H1 (cell line): ENCODE measurements at regions not wholly inside any gene's neighbourhood (a gene's known extent, or its start where the extent isn't known, plus 50 kb on each side); places are given as distances from the start of the nearest gene placed in this dataset.

Source experiments
- CTCF ChIA-PET: fragments of 300-600 bp; sonication (Branson Sonifier 250); formaldehyde crosslinking; loops from one replicate; lab custom pipeline; 2021; ENCODE audit not compliant: partially characterized antibody; lab: Charles Lee
- POLR2A ChIA-PET: fragments of 300-600 bp; sonication (Branson Sonifier 250); formaldehyde crosslinking; loops from one replicate; lab custom pipeline; 2021; ENCODE audit warnings: inconsistent platforms; ENCODE audit not compliant: partially characterized antibody; lab: Charles Lee
- DNase-seq, 2 experiments: peaks; one replicate each; pipeline versions ENCODE4 v3.0.0 to v3.0.0-alpha.2; 2010 to 2022; ENCODE audit warnings: low spot score in 2 of 2, low read depth in 1 of 2, mixed read lengths in 1 of 2
- FAIRE-seq: peaks from 2 replicates; lab custom pipeline; 2011; peaks lifted over from hg19 to GRCh38; lab: Jason Lieb, UNC
- H2AFZ ChIP-seq: 2 replicates; pipeline ENCODE4 v1.8.1; 2012; ENCODE audit warnings: low read length, inconsistent platforms
- H2AK5ac ChIP-seq: 2 replicates; pipeline ENCODE4 v1.6.1; 2013; ENCODE audit warnings: low read depth, low read length
- H2BK120ac ChIP-seq: replicated peaks from 2 replicates; pipeline ENCODE3; 2013; ENCODE audit warnings: low read depth, low read length, inconsistent platforms
- H2BK12ac ChIP-seq: 2 replicates; pipeline ENCODE4 v1.6.1; 2013; ENCODE audit warnings: low read depth, low read length
- H2BK15ac ChIP-seq: 2 replicates; pipeline ENCODE4 v1.6.1; 2013; ENCODE audit warnings: low read length
- H2BK20ac ChIP-seq: 2 replicates; pipeline ENCODE4 v1.6.1; 2013; ENCODE audit warnings: low read length
- H2BK5ac ChIP-seq: 2 replicates; pipeline ENCODE4 v1.6.1; 2013; ENCODE audit warnings: low read depth, low read length
- H3K14ac ChIP-seq: 2 replicates; pipeline ENCODE4 v1.6.1; 2013; ENCODE audit warnings: inconsistent platforms; ENCODE audit not compliant: insufficient read length
- H3K18ac ChIP-seq: 2 replicates; pipeline ENCODE4 v1.6.1; 2013; ENCODE audit warnings: low read length; ENCODE audit errors: extremely low read depth
- H3K23ac ChIP-seq: 2 replicates; pipeline ENCODE4 v1.6.1; 2013; ENCODE audit warnings: inconsistent platforms; ENCODE audit not compliant: insufficient read length
- H3K23me2 ChIP-seq: 2 replicates; pipeline ENCODE4 v1.6.1; 2013; ENCODE audit warnings: low read depth, low read length
- H3K27ac ChIP-seq: 2 replicates; pipeline ENCODE4 v1.6.1; 2011; ENCODE audit warnings: low read depth, low read length, inconsistent platforms
- H3K27me3 ChIP-seq, 4 experiments: replicated peaks in 1 of 4; 1 replicate in 1 of 4; 2 replicates in 3 of 4; pipeline versions ENCODE4 v1.6.1 to v1.8.1; 2011 to 2013; ENCODE audit warnings: low read length in 3 of 4, mild to moderate bottlenecking in 3 of 4, inconsistent platforms in 2 of 4, mixed read lengths in 2 of 4, moderate library complexity in 1 of 4; ENCODE audit not compliant: control insufficient read depth in 3 of 4, insufficient read depth in 3 of 4; ENCODE audit errors: extremely low read depth in 1 of 4
- H3K36me3 ChIP-seq, 4 experiments: 2 replicates each; pipeline versions ENCODE4 v1.6.1 to v1.8.1; 2011 to 2013; ENCODE audit warnings: mild to moderate bottlenecking in 4 of 4, low read length in 3 of 4, moderate library complexity in 2 of 4, control low read depth in 1 of 4, inconsistent platforms in 1 of 4; ENCODE audit not compliant: insufficient read depth in 4 of 4, control insufficient read depth in 2 of 4
- H3K4ac ChIP-seq: replicated peaks from 2 replicates; pipeline ENCODE3; 2013; ENCODE audit warnings: low read length, low read depth, mixed read lengths, inconsistent platforms; ENCODE audit not compliant: insufficient read length
- H3K4me1 ChIP-seq, 4 experiments: replicated peaks in 1 of 4; 1 replicate in 1 of 4; 2 replicates in 3 of 4; pipeline versions ENCODE4 v1.6.1 to v1.8.1; 2011 to 2013; ENCODE audit warnings: low read length in 3 of 4, inconsistent platforms in 2 of 4, mixed read lengths in 1 of 4; ENCODE audit not compliant: insufficient read depth in 4 of 4, control insufficient read depth in 3 of 4
- H3K4me2 ChIP-seq, 2 experiments: 2 replicates each; pipeline versions ENCODE4 v1.6.1 to v1.8.1; 2011 to 2013; ENCODE audit warnings: low read depth in 2 of 2, low read length in 2 of 2, control low read depth in 1 of 2, inconsistent platforms in 1 of 2, mild to moderate bottlenecking in 1 of 2; ENCODE audit not compliant: insufficient read depth in 1 of 2
- H3K4me3 ChIP-seq, 4 experiments: fragments of 200-600, 300-600 bp in 1 of 4; sonication (generic), shearing (Covaris generic), sonication (Bioruptor Twin) in 1 of 4; 2 replicates each; pipeline versions ENCODE4 v1.5.1 to v1.8.1; 2011 to 2016; ENCODE audit warnings: low read length in 4 of 4, low read depth in 3 of 4, control low read depth in 2 of 4, inconsistent platforms in 2 of 4, mild to moderate bottlenecking in 2 of 4, mixed read lengths in 1 of 4, moderate library complexity in 1 of 4; ENCODE audit not compliant: insufficient read depth in 2 of 4; ENCODE audit errors: extremely low read depth in 1 of 4
- H3K56ac ChIP-seq: replicated peaks from 2 replicates; pipeline ENCODE3; 2013; ENCODE audit warnings: low read depth, mild to moderate bottlenecking, mixed read lengths, low read length, inconsistent platforms; ENCODE audit not compliant: insufficient read length
- H3K79me1 ChIP-seq: 2 replicates; pipeline ENCODE4 v1.6.1; 2013; ENCODE audit warnings: low read depth, low read length, control low read depth
- H3K79me2 ChIP-seq, 2 experiments: 2 replicates each; pipeline versions ENCODE4 v1.6.1 to v1.8.1; 2012 to 2013; ENCODE audit warnings: low read length in 2 of 2, mild to moderate bottlenecking in 2 of 2, inconsistent platforms in 1 of 2; ENCODE audit not compliant: insufficient read depth in 2 of 2, control insufficient read depth in 1 of 2
- H3K9ac ChIP-seq, 4 experiments: replicated peaks in 1 of 4; 1 replicate in 1 of 4; 2 replicates in 3 of 4; pipeline versions ENCODE4 v1.6.1 to v1.8.1; 2011 to 2013; ENCODE audit warnings: low read depth in 3 of 4, low read length in 3 of 4, control low read depth in 2 of 4, mild to moderate bottlenecking in 2 of 4, moderate library complexity in 2 of 4, inconsistent platforms in 1 of 4; ENCODE audit errors: extremely low read depth in 1 of 4
- H3K9me3 ChIP-seq, 2 experiments: 2 replicates each; pipeline versions ENCODE4 v1.6.1 to v1.8.1; 2012 to 2013; ENCODE audit warnings: mild to moderate bottlenecking in 2 of 2, moderate library complexity in 2 of 2, control low read depth in 1 of 2, inconsistent platforms in 1 of 2, low read depth in 1 of 2, low read length in 1 of 2, mixed read lengths in 1 of 2; ENCODE audit not compliant: insufficient read depth in 2 of 2
- H4K20me1 ChIP-seq, 2 experiments: replicated peaks in 1 of 2; 2 replicates each; pipeline versions ENCODE3 to v1.8.1; 2011 to 2013; ENCODE audit warnings: inconsistent platforms in 2 of 2, low read length in 2 of 2, mild to moderate bottlenecking in 1 of 2; ENCODE audit not compliant: insufficient read depth in 2 of 2, control insufficient read depth in 1 of 2
- H4K5ac ChIP-seq: 2 replicates; pipeline ENCODE4 v1.6.1; 2013; ENCODE audit warnings: low read length, low read depth, mixed read lengths, inconsistent platforms; ENCODE audit not compliant: insufficient read length
- H4K8ac ChIP-seq: 2 replicates; pipeline ENCODE4 v1.8.0; 2013; ENCODE audit warnings: mild to moderate bottlenecking, moderate library complexity, low read length, inconsistent platforms; ENCODE audit not compliant: insufficient read depth; ENCODE audit errors: extremely low read depth
- H4K91ac ChIP-seq: replicated peaks from 2 replicates; pipeline ENCODE3; 2013; ENCODE audit warnings: low read length, mixed read lengths, inconsistent platforms; ENCODE audit not compliant: insufficient read length
- POU5F1 ChIP-seq: IDR thresholded peaks from 2 replicates; pipeline ENCODE4 v1.6.1; 2011; ENCODE audit warnings: low read depth, mild to moderate bottlenecking, low read length, moderate library complexity
- WGBS, 2 experiments: shearing (Covaris generic) in 1 of 2; methylation state at CpG; one replicate each; pipeline versions ENCODE4 v1.1.6 to v1.1.7; 2013 to 2015; ENCODE audit warnings: low lambda C conversion rate in 2 of 2, mixed read lengths in 2 of 2, inconsistent platforms in 1 of 2, low coverage in 1 of 2, missing lambda C conversion rate in 1 of 2; ENCODE audit not compliant: insufficient replicate concordance in 2 of 2, insufficient coverage in 1 of 2, insufficient read length in 1 of 2; ENCODE audit errors: extremely low coverage in 1 of 2, missing lambda C conversion rate in 1 of 2; 5-methylcytosine and 5-hydroxymethylcytosine counted together

DNA sequence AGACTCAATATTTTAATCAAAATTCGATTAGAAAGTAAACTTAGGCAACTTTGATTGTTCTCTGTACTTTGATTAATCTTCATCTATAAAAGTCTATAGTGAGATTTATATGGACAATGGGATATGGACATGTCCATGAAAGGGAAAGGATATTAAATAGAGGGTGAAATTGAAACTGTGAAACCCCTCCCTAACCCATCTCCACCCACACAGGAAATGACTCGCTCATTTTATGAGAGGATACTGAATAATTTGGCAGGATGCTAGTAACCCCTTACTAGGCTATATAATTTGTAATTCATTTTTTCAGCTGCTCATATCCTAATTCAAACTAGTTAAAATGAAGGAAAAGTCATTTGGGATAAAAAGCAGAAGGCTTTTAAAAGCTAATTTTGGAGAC is 328.0 kb upstream of the ATP2B1 start:
- Histone ChIP-seq H3K4me2 (no peak overlapping the region), H3K23ac (no peak overlapping the region), H3K4ac (no peak overlapping the region), H3K9me3 (no peaks in the 10 kb centered on the region), H4K8ac (no peak overlapping the region), H3K36me3 (no peaks in the 10 kb centered on the region), H2AK5ac (no peak overlapping the region), H4K5ac (no peak overlapping the region), H3K79me1 (no peaks in the 10 kb centered on the region), H3K4me3 (no peak overlapping the region), H4K91ac (no peak overlapping the region), H3K14ac (no peak overlapping the region), H3K9ac (no peak overlapping the region), H4K20me1 (no peaks in the 10 kb centered on the region), H3K27me3 (no peaks in the 10 kb centered on the region), H3K4me1 (no peaks in the 10 kb centered on the region), H3K27ac (no peak overlapping the region), H2BK15ac (no peak overlapping the region), H2BK20ac (no peak overlapping the region), H3K23me2 (no peaks in the 10 kb centered on the region), H3K56ac (no peak overlapping the region), H2BK120ac (no peak overlapping the region), H2AFZ (no peak overlapping the region), H3K18ac (no peak overlapping the region), H2BK12ac (no peak overlapping the region), H3K79me2 (no peaks in the 10 kb centered on the region), H2BK5ac (no peak overlapping the region)
- TF ChIP-seq POU5F1: no peak
- ChIA-PET POLR2A (no interaction called here), CTCF (interaction anchor here (1.5 kb wide), 1 partner anchor 237 kb away, joined by 3 read pairs; no protein-coding TSS in a partner anchor)
- DNase-seq: no peak
- 87% methylated on average over 2 of the region's 2 CpGs; no CpG with 5 or more reads in 1 of the 2 experiments for WGBS, 2 experiments
- no peak for FAIRE-seq
